ENCODE measurements at regions not wholly inside any gene's neighbourhood (a gene's known extent, or its start where the extent isn't known, plus 50 kb on each side); places are given as distances from the start of the nearest gene placed in this dataset.
"Not testable (repeated sequence)": the region's sequence is repeated elsewhere in the genome, so short reads cannot be mapped to it uniquely, and the experiment has no call there.

DNA sequence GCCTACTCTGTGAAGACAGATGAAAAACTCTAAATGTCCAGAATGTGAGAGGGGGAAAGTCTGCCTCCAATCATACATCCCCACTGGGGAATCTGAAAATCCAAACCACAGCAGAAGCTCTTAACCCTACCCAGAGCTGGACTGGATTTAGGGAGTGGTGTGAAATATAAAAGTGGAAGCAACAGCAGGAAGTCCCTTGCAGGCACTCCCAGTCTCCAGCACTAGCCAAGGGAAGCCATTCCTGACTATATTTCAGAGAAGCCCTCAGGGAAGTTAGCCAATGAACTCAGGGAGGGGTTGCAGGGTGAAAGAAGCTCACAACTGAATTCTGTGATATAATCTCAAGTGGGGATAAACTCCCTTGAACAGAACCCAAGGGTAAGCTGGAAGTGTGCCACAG is 51.5 kb downstream of the CRPPA start:
- DNase-seq = no peak

DNA sequence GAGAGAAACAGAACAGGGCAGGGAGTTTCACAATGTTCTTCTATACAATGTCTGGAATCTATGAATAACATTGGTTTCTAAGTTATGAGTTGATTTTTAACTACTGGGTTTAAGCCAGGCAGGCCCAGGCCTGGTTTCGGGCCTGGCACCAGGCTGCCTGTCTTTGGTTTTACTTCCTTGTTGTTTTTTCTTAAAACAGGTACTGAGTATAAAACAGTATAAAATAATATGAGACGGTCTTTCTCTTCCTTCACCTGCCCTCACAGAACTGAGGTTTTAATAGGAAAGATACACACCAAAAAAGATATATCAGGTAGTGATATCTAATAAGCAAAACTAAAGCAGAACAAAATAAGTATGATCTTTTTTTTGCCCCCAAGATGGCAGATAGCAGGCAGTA is 52.0 kb downstream of the CRPPA start:
- DNase-seq = not testable (repeated sequence)

DNA sequence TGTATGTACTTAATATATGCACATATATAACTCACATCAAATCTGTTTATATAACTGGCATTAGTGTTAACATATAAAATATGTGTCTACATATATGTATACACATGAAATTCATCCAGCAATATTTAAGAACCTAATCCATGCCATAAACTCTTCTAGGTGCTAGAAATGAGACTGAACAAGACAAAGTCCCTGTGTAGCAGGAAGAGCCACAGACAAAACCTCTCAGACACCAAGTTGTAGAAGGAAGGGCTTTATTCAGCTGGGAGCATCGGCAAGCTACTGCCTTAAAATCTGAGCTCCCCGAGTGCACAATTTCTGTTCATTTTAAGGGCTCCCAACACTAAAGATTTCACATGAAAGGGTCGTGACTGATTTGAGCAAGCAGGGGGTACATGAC is 52.5 kb downstream of the CRPPA start:
- no peak for DNase-seq

DNA sequence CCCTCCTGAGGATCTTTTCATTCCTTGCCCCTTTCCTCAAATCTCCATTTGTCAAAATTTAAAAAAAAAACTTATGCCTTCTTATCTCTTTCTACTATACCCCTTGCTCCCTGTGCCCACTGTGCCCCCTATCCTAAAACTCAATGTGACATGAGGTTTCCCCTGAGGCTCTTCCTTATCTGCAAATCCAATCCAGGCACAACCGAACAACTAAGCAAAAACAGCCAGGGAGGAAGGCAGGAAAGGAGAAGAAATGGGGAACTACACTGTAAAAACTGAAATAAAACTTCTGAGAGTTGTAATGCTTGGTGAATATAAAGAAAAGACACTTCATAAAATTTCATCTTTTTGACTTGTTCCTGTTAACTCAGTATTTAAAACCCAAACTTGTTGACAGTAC is 54.2 kb downstream of the CRPPA start:
- DNase-seq = no peak

DNA sequence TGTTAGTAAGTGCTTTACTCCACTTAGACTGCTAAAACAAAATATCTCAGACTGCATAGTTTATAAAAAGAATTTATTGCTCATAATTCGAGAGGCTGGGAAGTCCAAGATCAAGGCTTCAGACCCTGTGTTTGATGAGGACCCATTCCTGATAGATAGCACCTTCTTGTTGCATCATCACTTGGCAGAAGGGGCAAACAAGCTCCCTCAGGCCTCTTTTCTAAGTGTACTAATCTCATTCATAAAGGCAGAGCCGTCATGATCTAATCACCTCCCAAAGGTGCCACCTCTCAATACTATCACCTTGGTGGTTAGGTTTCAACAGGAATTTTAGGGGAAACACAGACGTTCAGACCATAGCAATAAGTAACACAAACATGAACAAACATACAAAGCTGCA is 55.4 kb downstream of the CRPPA start:
- DNase-seq = no peak

DNA sequence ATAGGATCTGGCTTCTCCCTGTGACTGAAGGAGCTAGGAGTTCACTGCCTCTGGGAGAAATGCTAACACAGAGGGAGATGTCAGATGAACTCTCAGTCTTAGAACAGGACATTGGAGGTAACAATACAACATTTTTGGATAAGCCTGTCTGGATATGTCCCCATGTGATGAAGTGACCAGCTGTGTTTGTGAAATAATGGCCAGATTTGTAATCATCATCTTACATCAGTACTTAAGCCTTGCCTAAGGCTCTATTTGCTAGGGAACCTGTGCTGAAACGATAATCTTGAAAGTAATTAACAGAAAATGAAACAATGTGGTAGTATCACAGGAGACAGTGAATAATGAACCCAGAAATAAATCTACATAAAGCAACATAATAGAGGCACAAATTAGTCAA is 56.2 kb downstream of the CRPPA start:
- no peak for DNase-seq

DNA sequence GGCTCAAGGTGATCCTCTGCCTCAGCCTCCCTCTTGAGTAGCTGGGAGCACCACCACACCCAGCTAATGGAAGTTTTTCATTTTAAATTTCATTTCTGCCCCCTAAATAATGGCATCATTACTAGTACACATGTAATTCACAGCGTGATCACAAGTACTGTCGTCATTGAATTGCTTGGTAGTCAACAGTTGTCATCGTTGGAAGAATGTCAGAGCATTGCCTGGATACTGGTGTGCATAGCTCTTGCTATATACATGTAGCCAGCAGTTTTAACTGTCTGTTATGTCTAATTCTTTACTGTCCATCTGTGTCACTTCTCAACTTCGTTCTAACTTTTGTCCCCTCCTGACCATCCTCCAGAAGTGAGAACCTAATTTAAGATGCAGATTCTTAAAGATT is 62.1 kb downstream of the CRPPA start:
- DNase-seq = no peak

GRCh38 chr7:16357921-16358320 is 63.4 kb downstream of the CRPPA start:
- DNase-seq = peak; percentile 80

DNA sequence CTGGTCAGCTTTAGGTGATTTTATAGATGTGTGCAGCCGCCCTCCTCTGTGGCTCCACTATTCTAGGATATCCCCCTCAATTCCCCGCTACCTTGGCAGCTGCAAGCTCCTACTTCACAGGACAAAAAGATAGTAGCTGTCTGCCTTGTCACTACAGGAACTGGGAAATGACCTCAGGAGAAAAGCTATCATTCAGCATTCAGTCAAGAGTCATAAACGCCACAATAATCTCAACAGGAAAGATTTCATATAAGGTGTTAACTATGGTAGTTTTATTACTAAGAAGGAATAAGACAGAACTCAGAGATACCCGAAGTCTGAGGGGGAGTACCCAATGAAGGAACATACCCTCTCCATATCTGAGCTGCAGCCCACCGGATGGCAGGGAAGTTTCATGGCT is 63.9 kb downstream of the CRPPA start:
- no peak for DNase-seq

DNA sequence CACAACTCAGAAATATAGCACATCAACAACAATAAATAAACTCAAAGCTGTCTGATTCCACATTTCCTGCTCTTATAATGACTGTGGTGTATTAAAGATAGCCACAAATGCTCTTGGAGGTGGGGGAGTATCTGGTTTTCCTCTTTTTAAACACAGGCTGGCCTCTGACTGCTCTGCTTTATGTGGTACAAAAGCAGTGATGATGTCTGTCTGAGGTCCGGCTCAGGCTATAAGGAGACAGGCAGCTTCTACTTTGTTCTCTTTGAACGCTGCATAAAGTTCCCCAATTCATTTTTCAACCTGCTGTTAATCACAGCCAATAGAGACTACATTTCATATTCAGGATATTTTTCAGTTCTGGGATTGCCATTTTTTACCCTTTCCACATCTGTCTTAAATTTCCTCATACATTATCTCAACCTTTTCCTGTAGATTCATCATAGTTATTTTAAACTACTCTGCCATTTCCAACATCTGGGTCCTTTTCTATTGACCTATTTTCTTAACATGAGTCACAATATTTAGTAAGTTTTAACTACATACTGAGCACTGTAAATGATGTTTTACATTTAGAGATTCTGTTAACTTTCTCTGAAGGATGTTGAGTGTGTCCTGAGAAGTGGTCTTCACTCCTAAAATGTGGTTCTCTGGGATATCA is 64.9 kb downstream of the CRPPA start:
- no peak for DNase-seq

DNA sequence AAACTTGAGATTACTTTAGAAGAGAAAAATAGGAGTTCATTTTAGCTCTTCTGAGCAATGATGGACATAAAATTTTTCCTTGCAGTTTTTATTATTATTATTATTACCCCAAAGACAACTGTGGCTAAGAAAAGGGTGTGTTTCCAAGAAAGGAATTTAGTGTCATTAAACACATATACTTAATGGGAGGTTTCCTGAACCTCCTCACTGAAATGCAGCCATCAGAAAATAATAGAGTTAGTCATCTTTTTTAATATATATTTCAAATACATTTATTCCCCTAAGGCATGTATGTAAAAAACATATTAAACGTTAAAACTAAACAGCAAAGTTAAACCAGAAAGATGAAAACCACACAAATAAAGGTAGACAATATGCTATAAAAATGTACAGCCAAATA is 66.8 kb downstream of the CRPPA start:
- no peak for DNase-seq

GRCh38 chr7:16353226-16353625 is 68.1 kb downstream of the CRPPA start:
- DNase-seq = no peak

DNA sequence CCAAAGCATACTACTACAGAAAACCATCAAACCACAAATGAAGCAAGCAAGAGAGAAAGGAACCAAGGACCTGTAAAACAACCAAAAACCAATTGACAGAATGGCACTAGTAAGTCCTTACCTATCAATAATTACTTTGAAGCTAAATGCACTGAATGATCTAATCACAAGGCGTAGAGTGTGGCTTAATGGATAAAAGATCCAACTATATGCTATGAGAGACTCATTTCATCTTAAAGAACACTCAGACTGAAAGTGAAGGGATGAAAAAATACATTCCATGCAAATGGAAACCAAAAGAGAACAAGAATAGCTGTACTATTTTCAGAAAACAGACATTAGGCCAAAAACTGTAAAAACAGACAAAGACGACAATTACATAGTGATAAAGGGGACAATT is 70.7 kb downstream of the CRPPA start:
- DNase-seq = no peak

DNA sequence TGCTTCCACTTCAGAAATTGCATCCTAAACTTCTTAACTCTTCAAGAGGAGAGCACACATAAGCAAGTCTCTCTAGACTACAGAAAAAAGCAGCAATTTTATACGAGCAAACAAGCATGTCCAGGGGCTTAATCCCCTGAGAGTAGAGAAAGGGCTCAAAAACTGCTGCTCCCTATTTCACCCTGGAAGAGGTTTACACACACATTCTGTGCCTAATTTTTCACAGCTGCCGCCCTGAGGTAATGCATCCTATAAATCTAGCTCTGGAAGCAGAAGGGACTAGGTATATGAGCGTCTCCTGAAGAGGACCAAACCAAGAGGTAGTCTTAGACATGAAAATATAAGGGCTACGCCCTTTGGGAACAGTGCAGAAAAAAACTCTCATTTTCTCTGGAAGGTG is 73.1 kb downstream of the CRPPA start:
- DNase-seq = no peak

DNA sequence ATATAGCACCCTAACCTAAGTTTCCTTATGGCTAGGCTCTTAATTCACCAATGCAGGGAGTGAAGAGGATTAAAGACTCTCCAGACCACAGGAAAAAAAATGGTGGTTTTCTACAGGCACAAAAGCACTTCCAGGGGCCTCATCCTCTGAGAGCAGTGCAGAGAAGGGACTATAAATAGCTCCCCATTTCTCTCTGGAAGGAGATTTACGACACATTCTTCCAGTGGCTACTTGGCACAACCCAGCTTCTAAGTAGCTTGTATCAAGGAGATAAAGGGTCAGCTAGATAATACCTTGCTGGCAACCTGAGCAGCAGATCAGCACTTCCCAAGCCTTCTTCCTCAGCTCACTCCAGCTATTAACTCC is 73.5 kb downstream of the CRPPA start:
- no peak for DNase-seq

GRCh38 chr7:16347066-16347826 is 74.1 kb downstream of the CRPPA start:
- DNase-seq = no peak

- DNase-seq = no peak
These were observed 75.1 kb downstream of the CRPPA start for GRCh38 chr7:16345979-16346958.

GRCh38 chr7:16344927-16345326 is 76.4 kb downstream of the CRPPA start:
- DNase-seq = no peak

- no peak for DNase-seq
These were observed 77.7 kb downstream of the CRPPA start for GRCh38 chr7:16343612-16344011.

- DNase-seq = no peak
These were observed 83.3 kb downstream of the CRPPA start for GRCh38 chr7:16338065-16338464.

DNA sequence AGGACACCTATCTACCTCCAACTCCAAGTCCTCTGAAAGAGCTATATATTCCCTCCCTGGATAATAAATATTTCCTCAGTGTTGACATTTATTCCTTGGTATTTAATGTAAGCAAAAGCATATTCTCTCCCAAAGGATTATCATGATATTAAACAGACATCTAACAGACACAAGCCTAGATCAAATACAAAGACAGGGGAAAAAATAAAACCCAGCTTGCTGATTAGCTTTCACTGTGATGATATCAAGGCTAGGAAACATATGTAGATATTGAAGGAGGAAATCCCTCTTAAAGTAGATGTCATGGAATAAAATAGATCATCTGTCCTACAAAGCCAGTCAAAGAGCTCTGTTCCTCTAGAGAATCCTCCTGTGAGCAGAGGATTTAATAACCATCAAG is 95.2 kb downstream of the CRPPA start:
- no peak for DNase-seq

DNA sequence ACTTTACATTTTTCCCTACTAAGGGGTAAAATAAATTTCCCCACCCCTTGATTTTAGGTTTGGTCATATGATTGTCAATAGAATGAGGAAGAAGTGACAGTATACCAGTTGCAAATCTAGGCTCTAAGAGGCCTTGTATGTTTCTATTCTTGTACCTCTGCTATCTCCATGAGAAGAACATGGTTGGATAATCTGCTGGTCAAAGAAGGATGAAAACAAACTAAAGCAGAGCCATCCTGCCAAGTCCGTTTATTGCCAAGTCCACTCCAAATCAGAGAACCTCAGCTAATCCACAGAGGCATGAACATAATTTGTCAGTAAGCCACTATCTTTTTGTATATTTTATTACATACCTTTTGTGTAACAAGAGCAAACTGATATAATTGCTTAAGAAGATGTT is 98.0 kb downstream of the CRPPA start:
- no peak for DNase-seq

- DNase-seq = no peak
These were observed 101.2 kb downstream of the CRPPA start for GRCh38 chr7:16320099-16320660.
